Breast epithelium (tissue), 4 donors: ENCODE measurements at regions not wholly inside any gene's neighbourhood (a gene's known extent, or its start where the extent isn't known, plus 50 kb on each side); places are given as distances from the start of the nearest gene placed in this dataset.

Source experiments
- DNase-seq, 2 donors: peaks; one replicate each; pipeline ENCODE4 v3.0.0-alpha.2; 2019; ENCODE audit warnings: low spot score in 2 of 2
- H3K27ac ChIP-seq, 2 donors: fragments of 200-600 bp; sonication (generic) in 1 of 2; one replicate each; pipeline ENCODE4 v1.5.1; 2016 to 2019; ENCODE audit warnings: mild to moderate bottlenecking in 1 of 2
- H3K27me3 ChIP-seq, 2 donors: fragments of 200-600 bp; sonication (generic) in 1 of 2; one replicate each; pipeline versions ENCODE4 v1.5.1 to v1.6.0; 2017 to 2019; ENCODE audit warnings: control low read depth in 1 of 2, mild to moderate bottlenecking in 1 of 2
- H3K36me3 ChIP-seq: fragments of 200-600 bp; one replicate; pipeline ENCODE4 v1.5.1; 2019
- H3K4me1 ChIP-seq, 2 donors: fragments of 200-600 bp; sonication (generic); one replicate each; pipeline ENCODE4 v1.5.1; 2016 to 2019; ENCODE audit warnings: control low read depth in 1 of 2
- H3K4me3 ChIP-seq, 3 donors: fragments of 200-600 bp; sonication (generic); 1 replicate in 2 of 3; 2 replicates in 1 of 3; pipeline ENCODE4 v1.5.1; 2016 to 2019; ENCODE audit warnings: mild to moderate bottlenecking in 3 of 3, moderate library complexity in 2 of 3
- H3K9me3 ChIP-seq, 2 donors: fragments of 200-600 bp; sonication (generic) in 1 of 2; one replicate each; pipeline ENCODE4 v1.5.1; 2016 to 2019; ENCODE audit warnings: control low read depth in 1 of 2
- CTCF ChIP-seq, 3 donors: fragments of 450-650 bp; IDR thresholded peaks; one replicate each; pipeline ENCODE4 v1.5.1; 2016 to 2017; ENCODE audit warnings: antibody characterized with exemption in 3 of 3, mild to moderate bottlenecking in 3 of 3, moderate library complexity in 3 of 3
- POLR2A ChIP-seq: fragments of 450-650 bp; IDR thresholded peaks from one replicate; pipeline ENCODE4 v1.6.1; 2016; ENCODE audit warnings: antibody characterized with exemption, mild to moderate bottlenecking, moderate library complexity
- POLR2AphosphoS5 ChIP-seq, 3 donors: sonication (generic); formaldehyde crosslinking; IDR thresholded peaks; one replicate each; pipeline ENCODE4 v1.6.1; 2017; ENCODE audit warnings: antibody characterized with exemption in 3 of 3
- intact Hi-C: fragments of 100-400 bp; cut with DNase I; formaldehyde crosslinking; loops from one replicate; pipeline ENCODE4 v1.15.1; 2023; ENCODE audit warnings: low total_unique reads

GRCh38 chr2:121000804-121001203 lies 265.1 kb downstream of the GLI2 start:
- no peaks in the 10 kb centered on the region for H3K36me3 ChIP-seq
- H3K4me3 ChIP-seq = no peak overlapping the region
- TF ChIP-seq POLR2AphosphoS5 (IDR thresholded peaks at IDR 0.05) = no peak
- no peak for TF ChIP-seq POLR2A
- TF ChIP-seq CTCF (IDR thresholded peaks at IDR 0.05) = no peak
- H3K27me3 ChIP-seq = no peaks in the 10 kb centered on the region
- DNase-seq = no peak
- intact Hi-C loops = no loop called here
- H3K9me3 ChIP-seq = no peaks in the 10 kb centered on the region
- no peak overlapping the region for H3K27ac ChIP-seq
- no peaks in the 10 kb centered on the region for H3K4me1 ChIP-seq

- H3K27ac ChIP-seq = no peak overlapping the region
- no peaks in the 10 kb centered on the region for H3K36me3 ChIP-seq
- intact Hi-C loops = no loop called here
- no peak overlapping the region for H3K4me3 ChIP-seq
- no peaks in the 10 kb centered on the region for H3K4me1 ChIP-seq
- no peak for DNase-seq
- H3K9me3 ChIP-seq = no peaks in the 10 kb centered on the region
- no peak for TF ChIP-seq POLR2A
- TF ChIP-seq POLR2AphosphoS5 (IDR thresholded peaks at IDR 0.05) = no peak
- H3K27me3 ChIP-seq = no peaks in the 10 kb centered on the region
Measured at GRCh38 chr2:121001641-121002040, 266.0 kb downstream of the GLI2 start.

- TF ChIP-seq CTCF (IDR thresholded peaks at IDR 0.05) (no peak), POLR2AphosphoS5 (IDR thresholded peaks at IDR 0.05) (no peak), POLR2A (no peak)
- Histone ChIP-seq H3K36me3 (no peaks in the 10 kb centered on the region), H3K27ac (no peak overlapping the region), H3K4me3 (no peak overlapping the region), H3K27me3 (no peaks in the 10 kb centered on the region), H3K9me3 (no peaks in the 10 kb centered on the region), H3K4me1 (no peaks in the 10 kb centered on the region)
- intact Hi-C loops = no loop called here
- no peak for DNase-seq
Measured at GRCh38 chr2:121002597-121002996, 266.9 kb downstream of the GLI2 start.

GRCh38 chr2:121003391-121003790 lies 267.7 kb downstream of the GLI2 start:
- no peak for DNase-seq
- H3K9me3 ChIP-seq = no peaks in the 10 kb centered on the region
- H3K36me3 ChIP-seq = no peaks in the 10 kb centered on the region
- no peaks in the 10 kb centered on the region for H3K27me3 ChIP-seq
- H3K4me1 ChIP-seq = no peaks in the 10 kb centered on the region
- intact Hi-C loops = no loop called here
- H3K27ac ChIP-seq = no peak overlapping the region
- TF ChIP-seq CTCF (IDR thresholded peaks at IDR 0.05) (no peak), POLR2A (no peak), POLR2AphosphoS5 (IDR thresholded peaks at IDR 0.05) (no peak)
- H3K4me3 ChIP-seq = no peak overlapping the region

- Histone ChIP-seq H3K4me3 (no peak overlapping the region), H3K27me3 (no peaks in the 10 kb centered on the region), H3K4me1 (no peaks in the 10 kb centered on the region), H3K9me3 (no peaks in the 10 kb centered on the region), H3K27ac (no peak overlapping the region), H3K36me3 (no peaks in the 10 kb centered on the region)
- intact Hi-C loops = no loop called here
- TF ChIP-seq CTCF (IDR thresholded peaks at IDR 0.05) (no peak), POLR2AphosphoS5 (IDR thresholded peaks at IDR 0.05) (no peak), POLR2A (no peak)
- DNase-seq = no peak
Measured at GRCh38 chr2:121004359-121004758, 268.7 kb downstream of the GLI2 start.

GRCh38 chr2:121004950-121005349 lies 269.3 kb downstream of the GLI2 start:
- intact Hi-C loops = no loop called here
- no peaks in the 10 kb centered on the region for H3K9me3 ChIP-seq
- no peak for DNase-seq
- no peak overlapping the region for H3K4me3 ChIP-seq
- TF ChIP-seq POLR2AphosphoS5 (IDR thresholded peaks at IDR 0.05) (no peak), POLR2A (no peak), CTCF (IDR thresholded peaks at IDR 0.05) (no peak)
- no peaks in the 10 kb centered on the region for H3K36me3 ChIP-seq
- no peak overlapping the region for H3K27ac ChIP-seq
- no peaks in the 10 kb centered on the region for H3K27me3 ChIP-seq
- H3K4me1 ChIP-seq = no peaks in the 10 kb centered on the region
